PC-9 (cell line): ENCODE measurements at regions not wholly inside any gene's neighbourhood (a gene's known extent, or its start where the extent isn't known, plus 50 kb on each side); places are given as distances from the start of the nearest gene placed in this dataset.

ENCODE experiments used
- BruUV-seq: library from RNA; stranded (reverse); fragments of 400-500 nt; replicated peaks from 2 replicates; lab custom pipeline; 2021; lab: Mats Ljungman, UMichigan
- CTCF ChIA-PET: fragments of 300-600 bp; sonication (Branson Sonifier 250); formaldehyde crosslinking; loops from one replicate; lab custom pipeline; 2022; ENCODE audit warnings: antibody characterized with exemption; lab: Charles Lee
- POLR2A ChIA-PET: fragments of 300-600 bp; sonication (Branson Sonifier 250); formaldehyde crosslinking; loops from one replicate; lab custom pipeline; 2022; ENCODE audit warnings: antibody characterized with exemption; ENCODE audit not compliant: unreplicated experiment; lab: Charles Lee
- DNase-seq, 2 experiments: peaks; one replicate each; pipeline versions ENCODE4 v3.0.0 to v3.0.0-alpha.2; 2015 to 2022; ENCODE audit warnings: mixed read lengths in 1 of 2
- H2AFZ ChIP-seq: fragments of 200-600 bp; sonication (generic); 2 replicates; pipeline ENCODE4 v1.8.1; 2017; ENCODE audit warnings: antibody characterized with exemption
- H3F3A ChIP-seq: fragments of 200-600 bp; sonication (generic); 2 replicates; pipeline ENCODE4 v1.8.1; 2017; ENCODE audit warnings: antibody characterized with exemption, mild to moderate bottlenecking, low read depth; ENCODE audit not compliant: insufficient read depth
- H3K27ac ChIP-seq: fragments of 200-600 bp; sonication (generic); 2 replicates; pipeline ENCODE4 v1.6.1; 2016; ENCODE audit warnings: mixed run types
- H3K27me3 ChIP-seq: fragments of 200-600 bp; sonication (generic); 2 replicates; pipeline ENCODE4 v1.6.1; 2016; ENCODE audit warnings: low read depth, mixed run types; ENCODE audit not compliant: insufficient read depth
- H3K36me3 ChIP-seq: fragments of 200-600 bp; sonication (generic); 2 replicates; pipeline ENCODE4 v1.6.1; 2016; ENCODE audit warnings: low read depth, mixed run types
- H3K4me1 ChIP-seq: fragments of 200-600 bp; sonication (generic); replicated peaks from 2 replicates; pipeline ENCODE4 v1.6.1; 2016; ENCODE audit warnings: mixed run types; ENCODE audit not compliant: insufficient read depth
- H3K4me2 ChIP-seq: fragments of 200-600 bp; sonication (generic); 2 replicates; pipeline ENCODE4 v1.6.1; 2017; ENCODE audit warnings: mixed run types
- H3K4me3 ChIP-seq: fragments of 200-600 bp; sonication (generic); 2 replicates; pipeline ENCODE4 v1.6.1; 2016; ENCODE audit warnings: mixed run types
- H3K79me2 ChIP-seq: fragments of 200-600 bp; sonication (generic); 2 replicates; pipeline ENCODE4 v1.6.1; 2017; ENCODE audit warnings: low read depth, mixed run types
- H3K9me2 ChIP-seq: fragments of 200-600 bp; sonication (generic); 2 replicates; pipeline ENCODE4 v1.8.1; 2017; ENCODE audit warnings: mild to moderate bottlenecking; ENCODE audit not compliant: insufficient read depth
- H3K9me3 ChIP-seq: fragments of 200-600 bp; sonication (generic); 2 replicates; pipeline ENCODE4 v1.8.1; 2016; ENCODE audit warnings: low read depth; ENCODE audit not compliant: insufficient read depth
- H4K20me1 ChIP-seq: fragments of 200-600 bp; sonication (generic); 2 replicates; pipeline ENCODE4 v1.8.1; 2017; ENCODE audit not compliant: insufficient read depth
- CTCF ChIP-seq: fragments of 200-600 bp; sonication (generic); conservative IDR thresholded peaks from 2 replicates; pipeline ENCODE4 v1.6.1; 2017; ENCODE audit warnings: mixed run types, antibody characterized with exemption, mild to moderate bottlenecking, moderate library complexity
- EZH2 ChIP-seq: fragments of 200-600 bp; sonication (generic); IDR thresholded peaks from 2 replicates; pipeline ENCODE4 v1.8.0; 2017; ENCODE audit warnings: antibody characterized with exemption, low read depth
- intact Hi-C: fragments of 100-400 bp; cut with micrococcal nuclease; formaldehyde crosslinking; loops from one replicate; pipeline ENCODE4 v1.10.0; 2022; ENCODE audit not compliant: unreplicated experiment

- H3K4me1 ChIP-seq: no peaks in the 10 kb centered on the region
- intact Hi-C loops: loop anchor here (5.0 kb wide), 2 partner anchors 208 to 313 kb away; no protein-coding TSS in a partner anchor
- H4K20me1 ChIP-seq: no peaks in the 10 kb centered on the region
- H3K9me3 ChIP-seq: no peaks in the 10 kb centered on the region
- no peak overlapping the region for H3K4me2 ChIP-seq
- no peak for DNase-seq
- H3K4me3 ChIP-seq: no peak overlapping the region
- no peaks in the 10 kb centered on the region for H3K79me2 ChIP-seq
- H3K9me2 ChIP-seq: 0 out of 2 replicates have a peak, but pooled peaks cover 4% of the 10 kb centered on the region
- no peak overlapping the region for H2AFZ ChIP-seq
- ChIA-PET POLR2A (no interaction called here), CTCF (no interaction called here)
- no peaks in the 10 kb centered on the region for H3F3A ChIP-seq
- BruUV-seq: no TSS peak
- H3K27ac ChIP-seq: no peak overlapping the region
- TF ChIP-seq CTCF (no peak), EZH2 (no peak)
- H3K27me3 ChIP-seq: no peaks in the 10 kb centered on the region
- H3K36me3 ChIP-seq: no peaks in the 10 kb centered on the region
These were observed 1978.6 kb upstream of the CDH6 start for GRCh38 chr5:29214839-29215238.

- intact Hi-C loops: no loop called here
- Histone ChIP-seq H3K4me3 (no peak overlapping the region), H3K9me2 (0 out of 2 replicates have a peak, but pooled peaks cover 4% of the 10 kb centered on the region), H3K4me1 (no peaks in the 10 kb centered on the region), H3K27me3 (no peaks in the 10 kb centered on the region), H3K79me2 (no peaks in the 10 kb centered on the region), H3K4me2 (no peak overlapping the region), H4K20me1 (no peaks in the 10 kb centered on the region), H3K9me3 (no peaks in the 10 kb centered on the region), H3F3A (no peaks in the 10 kb centered on the region), H3K36me3 (no peaks in the 10 kb centered on the region), H2AFZ (no peak overlapping the region), H3K27ac (no peak overlapping the region)
- CTCF ChIA-PET: no interaction called here
- no peak for DNase-seq
- BruUV-seq: no TSS peak
- POLR2A ChIA-PET: no interaction called here
- TF ChIP-seq EZH2 (no peak), CTCF (no peak)
These were observed 1980.0 kb upstream of the CDH6 start for GRCh38 chr5:29213475-29213874.

- no peaks in the 10 kb centered on the region for H3K79me2 ChIP-seq
- no peaks in the 10 kb centered on the region for H4K20me1 ChIP-seq
- no peak overlapping the region for H3K4me2 ChIP-seq
- H3K9me2 ChIP-seq: no peaks in the 10 kb centered on the region
- TF ChIP-seq CTCF: no peak
- TF ChIP-seq EZH2: no peak
- no peak overlapping the region for H3K4me3 ChIP-seq
- H3K9me3 ChIP-seq: no peaks in the 10 kb centered on the region
- H3K27ac ChIP-seq: no peak overlapping the region
- intact Hi-C loops: no loop called here
- no peaks in the 10 kb centered on the region for H3K36me3 ChIP-seq
- H3F3A ChIP-seq: no peaks in the 10 kb centered on the region
- H3K4me1 ChIP-seq: no peaks in the 10 kb centered on the region; the same call in 1 of the 2 replicates
- no TSS peak for BruUV-seq
- CTCF ChIA-PET: no interaction called here
- DNase-seq: no peak
- no peaks in the 10 kb centered on the region for H3K27me3 ChIP-seq
- POLR2A ChIA-PET: no interaction called here
- peak overlapping the region; percentile 7; the same call in 1 of the 2 replicates for H2AFZ ChIP-seq
These were observed 1985.5 kb upstream of the CDH6 start for GRCh38 chr5:29208024-29208423.
